Body of pancreas (tissue), 4 donors: ENCODE measurements at regions not wholly inside any gene's neighbourhood (a gene's known extent, or its start where the extent isn't known, plus 50 kb on each side); places are given as distances from the start of the nearest gene placed in this dataset.

ENCODE experiments used
- CTCF ChIP-seq, 7 experiments: fragments of 450-650 bp in 4 of 7; fragments of 200-600 bp in 3 of 7; sonication (generic) in 3 of 7; IDR thresholded peaks; one replicate each; pipeline ENCODE4 v1.5.1; 2016 to 2019; ENCODE audit warnings: antibody characterized with exemption in 7 of 7
- POLR2A ChIP-seq, 3 donors: fragments of 450-650 bp; IDR thresholded peaks; one replicate each; pipeline ENCODE4 v1.6.1; 2016; ENCODE audit warnings: antibody characterized with exemption in 3 of 3, mild to moderate bottlenecking in 2 of 3

GRCh38 chr17:55843785-55844184, 92.9 kb downstream of the PCTP start:
- TF ChIP-seq CTCF (IDR thresholded peaks at IDR 0.05) (no peak), POLR2A (IDR thresholded peaks at IDR 0.05) (no peak)
